HG03469 (cell line): ENCODE measurements at regions not wholly inside any gene's neighbourhood (a gene's known extent, or its start where the extent isn't known, plus 50 kb on each side); places are given as distances from the start of the nearest gene placed in this dataset.

ENCODE experiments used
- ATAC-seq: cut with Tn5 transposase; IDR thresholded peaks from one replicate; pipeline ENCODE4 v1.9.1; 2021; ENCODE audit warnings: mild to moderate bottlenecking, moderate library complexity, moderate number of reproducible peaks; ENCODE audit not compliant: unreplicated experiment

GRCh38 chr9:11443631-11444030, 830.8 kb upstream of the PTPRD start:
- no peak for ATAC-seq

DNA sequence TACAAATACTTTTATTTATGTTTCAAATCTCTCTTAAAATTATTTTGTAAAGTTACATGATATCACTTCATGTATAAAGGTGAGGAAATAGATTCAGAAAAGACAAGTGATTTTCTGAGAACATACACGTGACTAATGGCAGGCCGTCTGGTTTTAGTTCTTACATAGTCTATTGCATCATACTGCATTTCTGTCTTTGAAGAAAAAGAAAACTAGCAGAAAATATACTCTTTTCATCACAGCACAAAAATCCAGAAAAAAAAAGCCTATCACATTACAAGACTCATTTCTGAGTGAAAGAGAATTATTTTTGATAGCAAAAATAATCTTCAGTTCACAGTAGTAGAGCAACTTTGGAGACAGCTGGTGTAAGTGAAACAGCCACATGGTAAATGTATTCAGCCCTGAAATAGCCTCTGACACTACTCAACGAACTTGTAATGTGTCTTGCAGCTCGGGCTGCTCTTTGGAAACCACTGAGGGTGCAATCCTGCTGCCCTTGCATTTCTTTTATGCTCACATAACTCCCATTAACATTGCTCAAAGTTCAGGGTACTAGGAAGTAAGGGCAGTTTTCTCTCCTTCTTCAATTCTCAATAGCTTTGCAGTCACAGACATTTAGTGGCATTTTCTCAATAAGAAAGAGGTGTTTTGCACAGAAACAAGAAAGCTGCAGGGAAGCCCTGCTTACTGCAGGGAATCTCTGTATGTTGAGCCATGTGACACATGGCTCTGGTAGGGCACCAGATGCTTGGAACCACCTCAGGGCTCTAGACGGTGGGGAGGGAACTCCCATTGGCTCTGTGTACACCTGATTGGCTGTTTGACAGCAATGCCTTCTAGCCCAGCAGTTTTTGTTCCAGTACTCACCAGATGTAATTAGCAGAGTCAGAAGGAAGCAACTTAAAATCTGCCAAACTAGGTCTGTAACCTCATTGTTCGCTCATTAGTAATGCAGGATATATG, 845.3 kb upstream of the PTPRD start:
- ATAC-seq = no peak

GRCh38 chr9:11469745-11470144, 856.9 kb upstream of the PTPRD start:
- ATAC-seq = no peak

- ATAC-seq = no peak
These were observed 858.5 kb upstream of the PTPRD start for GRCh38 chr9:11471321-11471720.

- no peak for ATAC-seq
These were observed 888.0 kb upstream of the PTPRD start for GRCh38 chr9:11500780-11501179.

GRCh38 chr9:11506980-11507379, 894.2 kb upstream of the PTPRD start:
- ATAC-seq = no peak

- no peak for ATAC-seq
These were observed 924.8 kb upstream of the PTPRD start for GRCh38 chr9:11537566-11537965.

GRCh38 chr9:11542781-11543180, 930.0 kb upstream of the PTPRD start:
- no peak for ATAC-seq

GRCh38 chr9:11546231-11546630, 933.4 kb upstream of the PTPRD start:
- no peak for ATAC-seq

GRCh38 chr9:11549311-11549794, 936.6 kb upstream of the PTPRD start:
- ATAC-seq = no peak

- no peak for ATAC-seq
These were observed 938.3 kb upstream of the PTPRD start for GRCh38 chr9:11551106-11551505.

- ATAC-seq = no peak
These were observed 945.2 kb upstream of the PTPRD start for GRCh38 chr9:11558043-11558442.

- ATAC-seq = no peak
These were observed 946.4 kb upstream of the PTPRD start for GRCh38 chr9:11559001-11559776.

DNA sequence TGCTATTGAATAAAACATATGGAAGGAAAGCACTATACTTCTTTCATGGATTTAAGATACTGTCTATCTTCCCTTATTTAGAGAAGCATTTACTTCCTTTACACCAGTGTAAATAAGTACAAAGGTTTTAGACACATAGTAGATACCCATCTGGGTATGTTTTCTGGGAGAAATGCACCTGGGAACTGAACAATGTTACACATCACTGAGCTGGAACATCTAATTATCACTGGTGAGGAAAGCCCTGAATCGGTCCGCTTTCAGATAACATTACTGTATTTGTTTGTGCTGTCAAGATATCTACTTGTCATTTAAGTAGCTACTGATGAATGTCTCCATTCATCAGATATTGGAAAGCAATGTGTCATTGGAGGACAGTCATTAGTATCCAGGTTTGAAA, 964.7 kb upstream of the PTPRD start:
- no peak for ATAC-seq

GRCh38 chr9:11595756-11596155, 983.0 kb upstream of the PTPRD start:
- ATAC-seq = no peak

DNA sequence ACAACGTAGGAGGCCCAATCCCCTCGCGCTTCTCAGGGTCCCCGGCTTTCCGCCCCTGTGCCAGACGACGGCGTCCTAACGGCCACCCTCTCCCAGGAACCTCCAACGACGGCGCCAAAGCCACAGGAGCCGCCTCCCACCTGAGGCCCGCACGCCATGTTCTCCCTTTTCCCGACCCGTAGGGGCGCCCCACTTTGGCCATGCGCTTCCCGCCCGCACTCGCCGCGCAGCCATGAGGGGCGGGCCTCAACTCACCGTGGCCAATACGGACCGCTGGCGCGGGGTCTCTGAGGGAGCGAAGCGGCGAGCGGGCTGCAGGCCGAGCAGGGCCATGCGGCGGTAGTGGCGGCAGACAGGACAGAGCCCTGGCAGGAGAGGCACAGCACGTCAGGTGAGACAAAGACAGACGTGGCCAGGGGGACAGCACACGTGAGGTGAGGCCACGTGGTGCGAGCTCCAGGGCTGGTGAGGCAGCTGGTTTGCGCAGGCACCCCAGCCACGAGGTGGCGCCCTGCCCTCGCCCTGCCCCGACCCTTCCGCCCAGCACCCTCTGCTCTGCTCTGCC, 1005.5 kb upstream of the PTPRD start:
- no peak for ATAC-seq

DNA sequence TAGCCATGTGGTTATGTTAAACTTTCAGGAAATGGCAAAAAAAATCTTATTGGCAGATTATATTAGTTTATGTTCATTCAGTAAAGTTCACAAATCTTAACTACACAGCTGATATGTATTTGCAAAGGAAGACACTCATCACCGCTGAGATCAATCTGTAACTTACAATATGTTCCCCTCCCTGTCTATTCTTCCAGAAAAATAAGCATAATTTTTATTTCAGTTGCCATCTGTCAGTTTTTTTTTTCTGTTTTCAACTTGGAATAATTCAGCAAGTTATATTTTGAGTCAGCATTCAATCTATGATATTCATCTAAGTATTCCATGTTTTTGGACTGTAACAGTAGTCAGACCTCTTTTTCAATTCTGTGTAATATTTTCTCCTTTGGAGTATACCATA, 1019.9 kb upstream of the PTPRD start:
- no peak for ATAC-seq

DNA sequence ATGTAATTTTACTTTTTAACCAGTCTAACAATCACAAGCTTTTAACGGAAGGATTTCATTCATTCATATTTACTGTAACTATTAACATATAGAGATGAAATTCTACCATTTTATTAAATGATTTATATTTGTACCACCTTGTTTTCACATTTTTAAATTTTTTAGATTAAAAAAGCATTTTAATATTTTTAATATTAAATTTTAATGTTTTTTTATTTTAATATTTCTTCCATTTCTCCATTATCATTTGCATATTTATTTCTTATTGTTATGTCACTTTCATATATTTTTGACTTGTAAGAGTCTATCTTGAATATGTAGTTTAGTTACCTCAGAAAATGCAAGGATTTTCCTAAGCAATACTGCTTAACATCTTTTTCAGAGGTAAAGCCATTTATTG, 1034.0 kb upstream of the PTPRD start:
- no peak for ATAC-seq

DNA sequence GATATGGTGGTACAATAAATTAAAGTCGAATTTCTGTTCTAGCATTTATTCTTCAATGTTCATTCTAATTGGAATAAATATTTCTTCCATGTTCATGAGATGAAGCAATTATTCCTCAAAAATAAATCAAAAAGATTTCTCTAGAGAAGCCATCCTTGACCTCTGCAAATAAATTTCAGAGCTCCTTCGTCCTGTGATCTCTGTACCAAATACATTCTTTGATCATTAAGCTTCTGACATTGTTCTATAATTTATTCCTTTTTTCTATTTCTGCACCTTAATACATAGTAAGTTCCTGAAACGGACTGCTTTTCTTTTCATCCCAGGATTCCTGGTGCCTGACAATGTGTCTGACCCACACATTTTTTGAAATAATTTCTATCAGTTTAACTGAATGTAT, 1039.3 kb upstream of the TYRP1 start:
- ATAC-seq = no peak

GRCh38 chr9:11663913-11664312, 1029.3 kb upstream of the TYRP1 start:
- no peak for ATAC-seq

DNA sequence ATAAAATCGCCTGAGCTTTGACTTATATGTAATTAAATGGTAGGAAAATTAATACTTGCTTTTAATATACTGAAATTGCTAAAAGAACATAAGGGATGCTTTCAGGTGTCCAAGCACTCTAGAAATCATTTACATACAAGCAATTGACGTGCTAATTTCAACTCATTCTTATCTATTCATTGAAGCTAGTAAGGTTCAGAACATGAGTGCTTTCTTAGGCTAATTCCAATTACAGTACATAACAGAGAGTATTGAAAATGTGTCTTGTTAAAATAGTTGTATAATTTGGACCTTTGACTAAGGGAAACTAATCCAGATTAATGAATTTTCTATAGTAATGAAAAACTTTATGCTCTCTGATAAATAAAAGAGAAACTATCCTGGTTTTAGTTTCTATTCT, 1016.4 kb upstream of the TYRP1 start:
- ATAC-seq = no peak
